ENCODE measurements at regions not wholly inside any gene's neighbourhood (a gene's known extent, or its start where the extent isn't known, plus 50 kb on each side); places are given as distances from the start of the nearest gene placed in this dataset.
"Not testable (repeated sequence)": the region's sequence is repeated elsewhere in the genome, so short reads cannot be mapped to it uniquely, and the experiment has no call there.

DNA sequence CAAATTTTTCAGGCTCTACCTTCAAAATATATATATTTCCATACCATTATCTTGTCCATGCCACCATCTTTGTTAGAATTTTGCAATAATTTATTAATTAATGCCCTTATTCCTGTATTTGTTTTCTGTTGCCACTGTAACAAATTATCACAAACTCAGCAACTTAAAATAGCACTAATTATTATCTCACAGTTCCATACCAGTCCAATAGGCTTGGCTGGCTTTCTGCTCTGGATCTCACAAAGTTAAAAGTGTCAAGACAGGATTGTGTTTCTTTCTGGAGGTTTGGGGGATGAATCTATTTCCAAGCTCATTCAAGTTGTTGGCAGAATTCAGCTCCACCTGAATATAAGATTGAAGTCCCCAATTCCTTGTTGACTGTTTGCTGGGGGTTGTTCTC, 58.6 kb upstream of the SLC38A4 start:
- no peak for DNase-seq

DNA sequence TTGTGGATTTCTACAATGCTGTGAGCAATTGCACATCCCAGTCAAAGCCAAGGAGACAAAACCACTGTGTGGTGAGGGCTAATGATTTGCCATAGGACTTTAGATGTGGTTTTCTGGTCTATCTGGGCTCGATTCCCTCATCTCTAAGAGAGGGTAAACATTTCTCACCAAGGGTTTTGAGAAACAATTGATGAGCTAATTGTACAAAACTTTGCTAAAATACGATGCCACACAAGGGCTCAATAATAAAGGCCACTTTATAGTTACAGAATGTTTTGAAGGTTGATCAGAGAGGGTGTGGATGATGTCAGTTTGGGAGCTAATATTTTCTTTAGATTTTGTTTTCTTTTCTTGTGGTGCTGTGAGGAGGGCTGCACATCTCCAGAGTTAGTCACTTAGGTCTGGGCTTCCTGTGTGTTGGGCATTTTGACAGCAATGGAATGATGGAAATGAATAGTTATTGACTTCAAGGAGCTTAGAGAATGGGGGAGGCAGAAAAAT, 60.8 kb upstream of the SLC38A4 start:
- no peak for DNase-seq

DNA sequence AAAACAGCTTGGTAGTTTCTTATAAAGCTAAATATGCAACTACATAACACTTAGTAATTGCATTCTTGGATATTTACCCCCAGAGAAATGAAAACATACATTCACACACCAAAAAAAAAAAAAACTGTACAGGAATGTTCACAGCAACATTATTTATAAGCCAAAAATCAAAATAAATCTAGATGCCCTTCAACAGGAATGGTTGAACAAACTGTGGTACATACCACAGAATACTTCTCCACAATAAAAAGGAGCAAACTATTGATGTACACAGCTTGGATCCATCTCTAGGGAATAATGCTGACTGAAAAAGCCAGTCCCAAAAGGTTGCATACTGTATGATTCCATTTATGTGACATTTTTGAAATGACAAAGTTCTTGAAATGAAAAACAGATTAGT, 62.1 kb upstream of the SLC38A4 start:
- DNase-seq, result no peak

DNA sequence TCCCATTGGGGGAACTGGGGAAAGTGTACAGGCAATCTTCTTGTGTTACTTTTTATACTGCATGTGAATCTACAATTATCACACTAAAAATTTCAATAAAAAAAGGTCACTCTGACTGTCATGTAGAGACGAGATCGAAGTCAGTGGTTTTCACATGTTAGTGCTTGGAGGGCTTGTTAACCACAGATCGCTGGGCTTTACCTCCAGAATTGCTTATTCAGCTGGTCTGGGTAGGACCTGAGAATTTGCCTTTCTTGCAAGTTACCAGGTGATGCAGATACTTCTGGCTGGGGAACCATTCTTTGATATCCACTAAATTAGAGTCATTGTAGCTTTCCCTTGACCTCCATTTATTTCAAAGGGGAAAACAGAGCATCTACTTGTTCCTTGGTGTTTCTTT, 62.8 kb upstream of the SLC38A4 start:
- no peak for DNase-seq

DNA sequence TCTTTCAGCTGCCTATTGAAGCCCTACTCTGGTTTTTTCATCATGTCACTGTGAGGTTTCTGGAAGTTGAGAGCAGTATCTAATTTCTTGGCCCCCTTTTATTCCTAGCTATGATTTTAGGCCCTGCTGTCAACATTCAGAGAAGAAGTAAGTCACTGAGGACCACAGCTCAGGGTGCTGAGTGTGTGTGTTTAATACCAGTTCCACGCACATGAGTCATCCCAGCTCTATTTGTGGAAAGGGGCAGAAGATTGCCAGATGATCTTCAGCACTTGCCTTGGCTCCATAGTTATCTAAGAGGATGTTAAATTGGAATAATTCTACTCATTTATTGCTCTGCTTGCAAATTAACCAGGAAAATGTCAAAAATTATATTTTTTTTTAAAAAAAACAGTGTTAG, 65.5 kb upstream of the SLC38A4 start:
- DNase-seq, result no peak

DNA sequence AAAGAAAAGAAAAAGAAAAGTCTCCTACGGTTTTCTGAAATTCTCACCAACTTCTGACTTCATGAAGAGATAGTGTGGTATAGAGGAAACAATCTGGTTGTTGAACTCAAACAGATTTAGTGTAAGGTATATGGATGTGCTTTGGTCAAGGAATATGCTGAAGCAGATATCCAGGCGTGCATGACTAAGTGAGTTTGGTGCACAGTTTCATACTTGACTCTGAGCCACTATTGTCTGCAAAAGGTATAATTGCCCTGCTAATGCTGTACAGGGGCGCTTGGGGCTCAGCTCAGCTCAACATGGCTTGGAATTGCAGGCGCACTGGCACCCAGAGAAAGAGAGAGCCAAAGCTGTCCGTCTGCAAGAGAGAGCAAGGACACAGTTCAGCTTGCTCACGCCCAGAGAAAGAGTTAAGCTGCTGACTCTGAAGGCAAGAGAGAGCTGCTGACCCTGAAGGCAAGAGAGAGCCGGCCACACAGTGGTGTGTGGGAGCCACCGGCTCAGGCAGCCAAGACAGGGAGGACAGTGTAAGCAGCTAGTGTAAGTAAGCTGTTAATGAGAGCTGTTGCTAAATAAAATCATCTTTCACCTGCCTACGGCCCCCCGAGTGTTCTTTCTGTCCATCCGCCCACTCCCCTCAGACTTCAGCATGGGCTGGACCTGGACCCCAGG, 66.4 kb upstream of the SLC38A4 start:
- DNase-seq, result no peak

DNA sequence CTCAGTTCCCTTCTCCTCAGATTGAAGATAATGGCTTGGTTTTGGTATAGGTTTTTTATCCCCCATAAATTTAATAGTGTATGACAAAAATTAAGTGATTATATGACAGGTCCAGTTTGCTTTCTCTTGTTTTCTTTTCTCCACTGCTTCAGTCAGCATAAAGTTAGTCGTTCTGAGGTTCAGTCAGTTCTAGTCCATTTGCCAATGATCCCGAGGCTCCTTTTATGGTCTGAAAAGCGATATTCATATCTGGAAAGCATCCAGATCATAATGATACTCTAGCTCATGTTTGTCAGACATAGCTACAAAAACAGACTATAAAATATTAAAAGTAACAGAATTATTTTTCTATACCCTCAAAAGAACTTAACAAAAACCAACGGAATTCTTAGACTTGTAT, 67.1 kb upstream of the SLC38A4 start:
- no peak for DNase-seq

DNA sequence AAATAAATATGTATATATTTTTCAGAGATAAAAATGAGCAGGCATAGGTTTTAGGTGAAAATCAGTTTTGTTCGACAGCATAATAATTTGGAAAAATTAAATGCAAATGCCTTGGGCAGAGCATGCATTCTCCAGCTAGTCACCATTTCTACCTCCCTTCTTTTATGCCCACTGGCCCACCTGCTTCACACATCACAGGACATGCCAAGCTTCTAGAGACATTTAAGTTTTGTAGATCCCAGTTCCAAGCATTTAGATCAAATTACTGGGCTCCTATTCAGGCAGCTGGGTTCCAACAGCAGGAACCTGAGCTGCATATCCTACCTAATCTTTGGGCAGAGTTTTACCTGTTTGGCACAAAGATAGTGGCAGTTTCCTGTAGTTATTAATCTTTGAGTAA, 67.6 kb upstream of the SLC38A4 start:
- no peak for DNase-seq

DNA sequence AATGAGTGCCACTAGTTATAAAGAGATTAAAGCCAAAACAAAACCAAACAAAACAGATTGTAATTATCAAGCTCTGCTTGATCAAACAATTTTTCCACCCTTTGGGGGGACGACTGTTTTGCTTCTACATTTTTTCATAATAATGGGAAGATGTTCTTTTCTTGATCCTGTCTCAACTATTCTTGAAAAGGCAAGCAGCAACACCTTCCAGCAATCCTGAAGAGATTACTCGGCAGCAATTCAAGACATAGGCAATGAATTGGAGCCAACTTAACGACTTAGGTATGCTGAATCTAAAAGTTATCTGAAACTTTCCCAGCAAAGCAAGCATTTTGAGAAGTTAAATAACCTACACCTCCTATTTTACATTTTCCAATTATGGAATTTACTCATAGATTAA, 69.9 kb upstream of the SLC38A4 start:
- DNase-seq, result no peak

DNA sequence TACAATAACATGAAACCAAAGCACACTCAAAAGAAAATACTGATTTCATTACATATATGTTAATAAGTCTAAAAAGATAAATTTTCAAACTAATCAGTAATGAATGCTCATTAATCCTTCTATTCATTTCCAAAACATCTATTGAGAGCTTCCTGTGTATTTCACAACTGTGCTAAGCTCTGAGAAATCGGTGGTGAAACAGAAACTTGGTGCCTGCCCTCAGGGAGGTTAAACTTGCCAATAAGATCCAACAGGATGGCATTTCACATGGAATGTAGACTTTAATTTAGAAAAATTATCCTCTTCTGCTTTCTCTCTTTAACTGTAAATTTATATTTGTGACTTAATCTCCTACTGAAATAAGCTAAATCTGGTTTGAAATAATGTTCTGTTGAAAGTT, 70.9 kb upstream of the SLC38A4 start:
- no peak for DNase-seq

DNA sequence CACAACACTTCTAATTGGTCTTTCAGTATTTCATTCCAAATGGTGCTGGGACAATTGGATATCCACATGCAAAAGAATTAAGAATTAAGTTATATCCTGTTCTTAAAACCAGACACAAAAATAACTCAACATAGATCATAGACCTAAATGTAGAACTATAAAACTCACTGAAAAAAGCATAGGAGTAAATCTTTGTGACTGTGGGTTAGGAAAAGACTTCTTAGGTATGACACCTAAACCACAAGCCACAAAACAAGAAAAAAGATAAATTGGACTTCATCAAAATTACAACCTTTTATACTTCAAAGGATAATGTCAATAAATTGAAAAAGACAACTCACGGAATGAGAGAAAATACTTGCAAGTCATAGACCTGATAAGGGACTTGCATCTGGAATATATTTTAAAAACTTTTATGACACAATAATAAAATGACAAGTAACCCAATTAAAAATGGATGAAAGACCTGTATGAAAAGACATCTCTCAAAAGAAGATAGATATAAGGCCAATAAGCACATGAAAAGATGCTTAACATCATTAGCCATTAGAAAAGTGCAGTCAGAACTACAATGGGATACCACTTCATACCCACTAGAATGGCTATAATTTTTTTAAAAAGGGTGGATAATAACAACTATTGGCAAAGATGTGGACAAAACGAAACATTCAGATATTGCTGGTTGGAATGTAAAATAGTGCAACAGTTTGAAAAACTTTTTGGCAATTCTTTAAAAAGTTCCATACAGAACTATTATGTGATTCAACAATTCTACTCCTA, 72.5 kb upstream of the SLC38A4 start:
- no peak for DNase-seq

DNA sequence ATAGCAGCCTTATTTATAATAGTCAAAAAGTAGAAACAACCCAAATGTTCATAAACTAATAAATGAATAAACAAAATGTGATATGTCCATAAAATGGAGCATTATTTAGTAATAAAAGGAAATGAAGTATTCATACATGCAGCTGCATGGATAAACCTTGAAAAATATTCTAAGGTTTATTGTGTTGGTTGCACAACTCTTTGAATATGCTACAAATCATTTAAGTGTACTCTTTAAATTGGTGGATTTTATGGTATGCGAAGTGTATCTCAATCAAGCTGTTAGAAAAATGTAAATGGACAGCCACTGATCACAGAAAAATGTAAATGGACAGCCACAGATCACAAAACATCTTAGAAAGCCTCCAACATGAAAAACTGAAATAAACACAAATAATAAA, 73.2 kb upstream of the SLC38A4 start:
- DNase-seq, result no peak

DNA sequence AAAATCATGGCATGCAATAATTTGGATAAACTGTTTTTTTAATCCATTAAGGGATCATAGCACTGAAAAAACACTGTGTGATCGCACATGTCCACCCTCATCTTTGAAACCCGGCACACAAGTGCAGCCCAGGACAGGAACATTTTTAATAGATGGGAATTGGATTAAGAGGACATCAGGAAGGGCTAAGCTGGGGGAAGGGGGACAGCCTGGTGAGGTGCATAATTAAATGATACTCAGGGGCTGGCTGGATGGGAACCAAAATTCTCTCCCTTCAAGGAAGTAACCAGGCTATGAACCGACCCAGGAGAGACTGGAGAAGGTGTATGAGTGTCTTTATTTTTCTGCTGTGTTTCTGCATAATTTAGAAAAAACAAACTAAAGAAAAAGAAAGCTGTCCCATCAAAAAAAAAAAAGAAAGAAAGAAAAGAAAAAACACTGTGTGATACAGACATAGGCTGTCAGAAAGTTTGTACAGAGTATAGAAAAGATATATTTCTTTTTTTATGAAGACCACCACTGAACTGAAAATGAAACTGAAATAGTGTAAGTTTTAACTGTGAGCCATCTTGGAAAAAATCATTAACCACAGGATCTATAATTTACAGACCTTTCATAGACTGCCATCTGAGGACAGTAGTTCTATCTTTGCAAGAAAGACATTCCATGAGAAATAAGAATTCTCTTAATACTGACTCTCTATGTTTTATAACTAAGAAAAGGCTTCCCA, 75.1 kb upstream of the SLC38A4 start:
- DNase-seq, result no peak

DNA sequence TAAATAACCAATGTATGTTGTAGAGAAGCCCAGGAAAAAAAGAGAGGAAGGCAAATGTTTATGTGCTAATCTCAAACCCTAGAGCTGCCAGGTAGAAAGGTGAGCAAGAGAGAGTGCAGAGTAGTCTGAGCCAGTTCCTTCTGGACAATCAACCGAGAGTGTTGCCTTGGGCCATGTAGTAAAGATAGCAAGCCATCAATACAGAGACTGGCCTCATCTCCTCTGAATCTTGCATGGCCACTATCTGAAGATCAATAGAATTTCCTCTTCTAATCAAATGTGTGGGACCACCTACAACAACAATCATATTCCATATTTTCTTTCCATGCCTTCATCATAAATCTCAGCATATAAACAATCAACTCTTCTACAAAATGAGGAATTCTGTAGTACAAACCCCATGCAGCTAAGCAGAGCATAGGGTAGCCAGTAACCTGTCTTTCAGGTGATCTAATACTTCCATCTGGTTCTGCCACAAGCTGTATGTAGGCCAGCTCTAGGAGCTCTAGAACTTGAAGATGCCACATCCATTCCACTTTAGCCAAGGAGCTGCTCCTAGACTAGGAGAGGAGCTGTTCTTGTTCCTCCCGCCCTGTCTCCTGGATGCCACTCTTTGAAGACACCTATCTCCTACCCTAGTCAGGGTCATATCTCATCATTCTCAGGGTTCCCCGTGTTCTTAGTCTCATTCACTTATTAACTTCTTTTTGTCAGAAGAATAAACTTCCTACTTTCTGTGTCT, 75.8 kb upstream of the SLC38A4 start:
- no peak for DNase-seq

DNA sequence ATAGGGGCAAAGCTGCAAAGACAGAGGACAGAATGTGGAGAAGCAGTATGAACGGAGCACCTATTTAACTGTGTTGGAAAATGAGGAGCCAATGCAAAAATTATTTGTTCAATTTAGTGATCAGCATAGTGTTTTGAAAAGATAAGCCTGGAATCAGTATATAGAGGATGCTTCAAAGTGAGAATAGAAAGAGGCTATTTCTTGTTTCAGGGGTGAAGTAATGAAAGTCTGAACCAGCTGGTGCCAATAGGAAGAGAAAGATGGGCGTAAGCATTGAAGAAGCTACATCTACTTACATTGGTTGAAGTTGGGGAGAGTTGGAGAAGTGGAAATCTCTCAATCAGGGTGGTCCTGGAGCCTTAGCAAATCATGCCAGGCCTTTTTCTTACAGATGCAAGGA, 77.3 kb upstream of the SLC38A4 start:
- no peak for DNase-seq

DNA sequence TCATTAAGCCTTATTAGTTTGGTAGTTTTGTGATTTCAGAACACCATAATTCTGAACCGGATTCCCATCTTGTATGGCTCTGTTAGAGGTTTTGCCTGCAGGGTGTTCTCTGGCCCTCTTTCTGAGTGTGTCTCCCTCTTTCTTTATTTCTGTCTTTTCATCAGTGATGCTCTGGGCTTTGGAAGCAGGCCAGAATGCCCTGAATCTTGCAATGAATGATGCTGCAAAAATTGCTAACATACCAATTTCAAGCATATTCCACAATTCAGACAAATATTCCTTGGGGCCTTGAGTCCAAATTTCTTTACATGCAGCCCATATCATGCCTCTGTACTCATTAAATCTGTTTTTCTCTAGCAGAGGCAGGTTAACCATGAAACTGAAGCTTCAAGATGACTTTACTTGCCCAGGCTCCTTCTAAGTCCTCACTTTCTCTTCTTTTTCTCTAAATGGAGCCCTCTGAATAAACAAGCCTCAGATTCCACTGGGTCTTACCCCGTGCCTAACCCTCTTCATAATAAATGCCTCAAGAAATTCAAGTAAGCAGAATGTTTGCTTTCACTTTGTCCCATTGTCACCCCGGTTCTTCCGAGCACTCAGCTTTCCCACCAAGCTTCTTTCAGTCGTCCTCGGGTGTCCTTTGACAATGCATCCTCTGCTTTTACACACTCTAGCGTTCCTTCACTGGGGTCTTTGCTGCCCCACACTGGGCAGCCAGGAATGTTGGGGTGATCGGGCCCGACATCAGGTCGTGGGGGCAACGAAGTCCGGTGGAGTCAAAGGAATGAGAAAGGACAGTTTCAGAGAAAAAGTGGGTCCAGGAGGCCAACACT, 78.8 kb upstream of the SLC38A4 start:
- DNase-seq, result no peak

DNA sequence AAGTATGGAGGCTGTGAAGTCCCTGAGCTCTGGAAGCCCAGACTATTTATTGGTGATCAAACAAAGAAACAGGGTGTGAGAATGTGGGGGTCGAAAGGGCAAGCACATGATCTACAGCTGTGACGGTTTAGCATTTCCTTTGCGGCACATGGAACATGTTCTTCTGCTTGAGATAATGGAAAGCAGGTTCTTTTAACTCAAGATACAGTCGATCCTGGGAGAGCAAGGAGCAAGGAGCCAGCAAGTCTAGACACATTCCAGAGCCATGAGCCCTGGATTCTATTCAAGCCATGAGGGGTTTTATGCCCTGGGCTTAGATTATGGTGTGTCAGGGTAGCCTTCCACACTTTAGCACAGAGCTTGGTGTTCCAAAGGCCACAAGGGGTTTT, 79.4 kb upstream of the SLC38A4 start:
- not testable (repeated sequence) for DNase-seq

DNA sequence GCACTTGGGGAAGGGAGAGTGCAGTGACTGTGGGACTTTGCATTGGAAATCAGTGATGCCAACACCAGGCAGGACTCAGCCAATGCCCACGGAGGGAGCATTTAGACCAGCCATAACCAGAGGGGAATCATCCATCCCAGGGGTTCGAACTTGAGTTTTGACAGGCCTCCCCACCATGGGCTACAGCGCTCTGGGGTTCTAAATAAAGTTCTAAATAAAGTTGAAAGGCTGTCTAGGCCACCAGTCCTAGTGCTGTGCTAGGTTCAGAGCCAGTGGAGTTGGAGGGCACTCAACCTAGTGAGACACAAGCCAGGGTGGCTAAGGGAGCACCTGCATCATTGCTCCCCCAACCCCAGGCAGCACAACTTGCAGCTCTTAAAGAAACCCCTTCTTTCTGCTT, 82.0 kb upstream of the SLC38A4 start:
- no peak for DNase-seq

DNA sequence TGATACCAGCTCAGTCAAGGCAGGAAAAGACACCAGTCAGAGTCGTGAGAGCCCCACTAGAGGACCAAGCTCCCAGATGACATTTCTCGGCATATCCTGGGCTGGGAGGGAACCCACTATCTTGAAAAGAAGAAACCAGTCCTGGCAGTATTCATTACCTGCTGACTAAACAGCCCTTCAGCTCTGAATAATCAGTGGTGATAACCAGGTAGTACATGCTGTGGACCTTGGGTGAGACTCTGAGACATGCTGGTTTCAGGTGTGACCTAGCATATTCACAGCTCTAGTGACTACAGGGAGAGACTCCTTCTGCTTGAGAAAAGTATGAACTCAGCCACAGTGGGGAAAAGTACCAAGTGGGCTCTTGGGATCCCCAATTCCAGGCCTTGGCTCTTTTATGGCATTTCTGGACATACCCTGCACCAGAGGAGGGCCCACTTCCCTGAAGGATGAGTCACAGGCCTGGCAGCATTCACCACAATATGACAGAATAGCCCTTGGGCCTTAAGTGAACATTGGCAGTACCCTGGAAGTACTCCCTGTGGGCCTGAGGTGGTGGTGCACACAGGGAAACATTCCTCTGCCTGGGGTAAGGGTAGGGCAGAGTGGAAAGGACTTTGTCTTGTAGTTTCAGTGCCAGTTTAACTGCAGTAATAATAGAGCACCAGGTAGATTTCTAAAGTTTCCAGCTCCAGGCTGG, 82.6 kb upstream of the SLC38A4 start:
- DNase-seq, result no peak

DNA sequence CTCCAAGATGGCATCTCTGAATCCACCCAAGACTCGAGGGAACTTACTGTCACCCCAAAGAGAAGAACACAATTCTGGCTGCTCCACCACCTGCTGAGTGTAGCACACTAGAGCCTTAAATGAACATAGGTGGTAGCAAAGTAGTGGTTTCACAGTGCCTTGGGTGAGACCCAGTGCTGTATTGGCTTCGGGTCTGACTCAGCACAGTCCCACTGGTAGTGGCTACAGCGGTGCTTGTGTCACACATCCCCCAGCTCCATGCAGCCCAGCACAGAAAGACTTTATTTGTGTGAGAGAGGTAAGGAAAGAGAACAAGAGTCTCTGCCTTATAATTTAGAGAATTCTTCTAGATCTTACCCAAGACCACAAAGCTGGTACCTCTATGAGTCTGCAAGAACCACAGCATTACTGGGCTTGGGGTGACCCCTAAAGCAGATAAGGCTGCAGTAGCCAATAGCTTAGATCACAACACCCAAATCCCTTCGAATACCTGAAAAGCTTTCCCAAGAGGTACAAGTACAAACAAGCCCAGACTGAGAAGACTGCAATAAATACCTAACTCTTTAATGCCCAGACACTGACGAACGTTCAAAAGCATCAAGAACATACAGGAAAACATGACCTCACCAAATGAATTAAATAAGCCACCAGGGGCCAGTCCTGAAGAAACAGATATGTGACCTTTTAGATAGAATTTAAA, 83.3 kb upstream of the SLC38A4 start:
- DNase-seq, result no peak

DNA sequence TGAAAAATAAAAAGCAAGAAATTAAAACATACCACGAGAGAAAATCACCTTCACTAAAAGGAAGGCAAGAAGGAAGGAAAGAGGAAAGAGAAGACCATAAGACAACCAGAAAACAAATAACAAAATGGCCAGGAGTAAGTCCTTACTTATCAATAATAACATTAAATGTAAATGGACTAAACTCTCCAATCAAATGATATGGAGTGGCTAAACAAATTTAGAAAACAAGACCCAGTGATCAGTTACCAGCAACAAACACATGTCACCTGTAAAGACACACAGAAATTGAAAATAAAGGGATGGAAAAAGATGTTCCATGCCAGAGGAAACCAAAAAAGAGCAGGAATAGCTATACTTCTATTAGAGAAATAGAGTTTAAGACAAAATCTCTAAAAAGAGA, 85.0 kb upstream of the SLC38A4 start:
- DNase-seq, result no peak
